ENCODE measurements at regions not wholly inside any gene's neighbourhood (a gene's known extent, or its start where the extent isn't known, plus 50 kb on each side); places are given as distances from the start of the nearest gene placed in this dataset.

- DNase-seq: no peak
Measured at GRCh38 chr3:180287703-180288102, 251.0 kb upstream of the PEX5L start.

- no peak for DNase-seq
Measured at GRCh38 chr3:180288816-180289215, 252.1 kb upstream of the PEX5L start.

GRCh38 chr3:180290300-180290699 is 253.6 kb upstream of the PEX5L start:
- no peak for DNase-seq

GRCh38 chr3:180294282-180295027 is 257.7 kb upstream of the PEX5L start:
- no peak for DNase-seq

GRCh38 chr3:180295811-180296210 is 259.1 kb upstream of the PEX5L start:
- no peak for DNase-seq

- no peak for DNase-seq
Measured at GRCh38 chr3:180296971-180297370, 260.2 kb upstream of the PEX5L start.

- no peak for DNase-seq
Measured at GRCh38 chr3:180306155-180306554, 269.4 kb upstream of the PEX5L start.

- DNase-seq: no peak
Measured at GRCh38 chr3:180306691-180307090, 270.0 kb upstream of the PEX5L start.

GRCh38 chr3:180311242-180311641 is 274.5 kb upstream of the PEX5L start:
- no peak for DNase-seq

GRCh38 chr3:180316321-180316720 is 279.6 kb upstream of the PEX5L start:
- no peak for DNase-seq

- DNase-seq: no peak
Measured at GRCh38 chr3:180319461-180319860, 282.5 kb upstream of the TTC14 start.

- no peak for DNase-seq
Measured at GRCh38 chr3:180320631-180321030, 281.3 kb upstream of the TTC14 start.

- no peak for DNase-seq
Measured at GRCh38 chr3:180321534-180321933, 280.4 kb upstream of the TTC14 start.

- DNase-seq: no peak
Measured at GRCh38 chr3:180322829-180323228, 279.1 kb upstream of the TTC14 start.

GRCh38 chr3:180324791-180325190 is 277.2 kb upstream of the TTC14 start:
- DNase-seq: no peak

GRCh38 chr3:180325533-180325932 is 276.4 kb upstream of the TTC14 start:
- no peak for DNase-seq

- DNase-seq: no peak
Measured at GRCh38 chr3:180325958-180326357, 276.0 kb upstream of the TTC14 start.

- DNase-seq: no peak
Measured at GRCh38 chr3:180329187-180329586, 272.8 kb upstream of the TTC14 start.

- no peak for DNase-seq
Measured at GRCh38 chr3:180329847-180330246, 272.1 kb upstream of the TTC14 start.

GRCh38 chr3:180330440-180330839 is 271.5 kb upstream of the TTC14 start:
- no peak for DNase-seq

- DNase-seq: no peak
Measured at GRCh38 chr3:180332608-180333007, 269.4 kb upstream of the TTC14 start.

GRCh38 chr3:180335050-180335449 is 266.9 kb upstream of the TTC14 start:
- DNase-seq: no peak

GRCh38 chr3:180340395-180340794 is 261.6 kb upstream of the TTC14 start:
- DNase-seq: no peak

- no peak for DNase-seq
Measured at GRCh38 chr3:180341516-180341915, 260.4 kb upstream of the TTC14 start.

GRCh38 chr3:180351601-180352000 is 250.4 kb upstream of the TTC14 start:
- no peak for DNase-seq
